Amygdala (tissue), 56 donors: ENCODE measurements at regions not wholly inside any gene's neighbourhood (a gene's known extent, or its start where the extent isn't known, plus 50 kb on each side); places are given as distances from the start of the nearest gene placed in this dataset.
A peak's percentile ranks its signal among the peaks of the same experiment; 100 is the strongest.

ENCODE experiments used
- DNase-seq, 56 donors: peaks; one replicate each; lab custom pipeline; 2025; lab: John Stamatoyannopoulos, UW

- DNase-seq: peak in 40 of 56 donors; percentile 14 to 79 (median 50)
These were observed 542.3 kb downstream of the QKI start for GRCh38 chr6:163956571-163957407.

DNA sequence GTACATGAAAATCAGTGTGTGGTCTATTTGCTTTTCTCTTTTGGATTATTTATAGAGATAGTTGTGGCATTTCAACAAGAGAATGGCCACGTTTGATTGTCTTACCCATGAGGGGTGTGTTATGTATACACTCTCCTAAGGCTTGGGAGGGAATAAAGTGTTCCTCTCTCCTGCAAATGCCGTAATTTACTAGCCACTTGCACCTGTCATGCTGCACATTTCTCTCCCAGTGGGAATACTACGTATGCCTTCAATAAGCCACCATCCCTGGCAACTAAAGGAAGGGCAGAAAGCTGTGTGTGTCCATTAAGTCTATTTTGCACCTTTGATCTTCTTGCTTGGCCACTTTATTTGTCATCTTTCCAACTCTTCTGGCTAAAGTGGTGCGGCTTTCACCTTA is 541.2 kb downstream of the QKI start:
- DNase-seq: no peak

GRCh38 chr6:163955096-163955495 is 540.6 kb downstream of the QKI start:
- no peak for DNase-seq

DNA sequence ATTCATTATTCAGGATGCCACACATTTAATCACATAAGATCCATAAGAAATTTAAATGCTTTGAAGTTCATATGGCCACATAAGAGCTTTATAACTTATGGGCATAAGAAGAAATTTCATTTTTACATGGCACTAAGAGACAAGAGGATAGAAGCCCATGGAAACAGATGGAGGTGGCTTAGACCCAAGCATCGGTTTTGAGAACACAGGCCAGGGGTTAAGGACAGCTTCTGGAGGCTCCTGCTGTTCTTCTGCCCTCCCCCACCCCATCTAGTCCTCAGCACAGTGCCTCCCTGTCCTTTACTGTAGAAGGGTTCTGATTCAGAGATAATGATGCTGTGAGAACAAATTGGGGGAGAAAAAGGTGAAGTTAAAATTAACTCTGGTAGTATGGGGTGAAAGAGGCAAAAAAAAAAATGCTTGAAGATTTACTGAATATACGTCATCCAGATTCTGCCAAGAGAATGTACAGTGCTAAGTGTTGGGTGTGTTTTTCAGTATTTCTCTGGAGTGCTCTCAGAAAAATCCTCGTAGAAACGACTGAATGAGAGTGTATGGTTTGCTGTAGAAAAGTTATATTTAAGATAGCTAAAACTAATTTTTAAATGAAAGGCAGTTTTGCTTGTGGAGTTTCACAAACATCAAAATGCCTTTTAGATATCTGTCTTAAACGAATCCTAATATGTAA is 539.7 kb downstream of the QKI start:
- no peak for DNase-seq

DNA sequence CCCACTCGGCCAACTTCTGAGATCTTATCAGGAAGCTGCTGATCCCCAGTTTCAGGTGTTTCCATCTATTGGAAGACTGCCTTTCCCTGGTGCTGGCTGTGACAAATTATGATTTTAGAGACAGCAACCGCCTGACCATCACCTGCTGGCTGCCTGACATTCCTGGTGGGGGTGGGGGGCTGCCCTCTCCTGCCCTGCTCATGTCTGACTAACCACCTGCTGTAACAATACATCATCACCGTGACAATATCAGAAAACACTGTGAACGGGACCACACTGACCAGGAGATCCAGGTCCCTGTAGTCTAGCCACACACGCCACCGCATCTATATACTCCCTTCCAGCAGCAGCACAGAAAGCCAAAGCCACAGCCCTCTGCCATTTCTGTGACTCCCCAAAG is 537.5 kb downstream of the QKI start:
- DNase-seq: no peak

GRCh38 chr6:163951326-163951725 is 536.8 kb downstream of the QKI start:
- DNase-seq: no peak

DNA sequence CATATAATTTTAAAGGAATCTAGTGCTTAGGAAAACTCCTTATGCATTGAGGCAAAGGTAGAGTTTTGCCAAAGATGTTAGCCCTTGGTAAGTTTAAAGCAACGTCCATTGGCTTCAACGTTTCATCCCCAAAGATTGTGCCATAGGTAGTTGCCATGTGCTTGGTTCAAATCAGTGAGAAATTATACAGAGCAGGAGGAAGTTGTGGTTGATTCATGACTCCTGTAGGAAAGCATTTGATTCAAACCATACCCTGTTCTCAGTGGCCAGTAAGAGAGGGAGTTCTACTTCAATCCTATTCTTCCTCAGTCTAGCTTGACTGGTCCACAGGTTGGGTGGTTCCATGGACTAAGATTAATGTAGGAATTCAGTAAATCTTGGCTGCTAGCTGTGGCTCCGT is 535.6 kb downstream of the QKI start:
- no peak for DNase-seq

GRCh38 chr6:163949431-163949830 is 534.9 kb downstream of the QKI start:
- DNase-seq: no peak

DNA sequence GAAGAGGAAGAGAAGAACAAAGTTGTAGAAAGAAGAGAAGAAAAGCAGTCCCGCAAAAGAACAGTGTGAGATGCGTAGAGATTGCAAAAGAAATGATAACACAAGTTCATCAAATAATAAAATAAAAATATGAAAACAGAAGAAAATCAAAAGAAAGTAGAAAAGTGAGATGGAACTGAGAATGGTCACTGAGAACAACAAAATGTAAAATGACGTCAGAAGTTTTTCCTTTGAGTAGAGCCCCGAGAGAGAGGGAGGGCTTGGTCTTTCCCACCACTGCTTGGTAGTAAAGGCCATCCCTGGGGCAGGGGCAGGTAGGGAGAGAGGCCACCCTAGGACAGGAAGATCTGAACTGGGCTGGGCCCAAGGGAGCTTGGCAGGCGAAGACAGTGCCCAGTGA is 533.7 kb downstream of the QKI start:
- no peak for DNase-seq

DNA sequence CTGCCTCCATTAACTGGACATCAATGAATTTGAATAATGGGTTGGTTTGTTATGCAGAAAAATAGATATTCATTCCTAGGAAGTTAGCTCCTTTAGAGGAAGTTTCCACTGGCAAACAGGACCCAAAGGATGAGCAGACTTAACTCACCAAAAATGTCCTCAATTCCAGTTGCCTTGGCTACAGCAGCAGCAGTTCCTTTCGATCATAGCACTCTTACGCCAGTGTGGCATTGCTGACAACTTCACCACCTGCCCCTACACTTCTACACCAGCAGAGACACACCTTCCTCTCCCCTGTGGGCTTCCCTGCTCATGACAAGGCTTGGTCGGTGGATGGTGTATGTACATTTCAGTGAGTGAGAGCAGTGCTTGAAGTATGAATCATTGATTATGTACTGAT is 532.8 kb downstream of the QKI start:
- no peak for DNase-seq

- DNase-seq: peak in 10 of 56 donors; percentile 12 to 48 (median 22)
These were observed 531.9 kb downstream of the QKI start for GRCh38 chr6:163946437-163946836.

DNA sequence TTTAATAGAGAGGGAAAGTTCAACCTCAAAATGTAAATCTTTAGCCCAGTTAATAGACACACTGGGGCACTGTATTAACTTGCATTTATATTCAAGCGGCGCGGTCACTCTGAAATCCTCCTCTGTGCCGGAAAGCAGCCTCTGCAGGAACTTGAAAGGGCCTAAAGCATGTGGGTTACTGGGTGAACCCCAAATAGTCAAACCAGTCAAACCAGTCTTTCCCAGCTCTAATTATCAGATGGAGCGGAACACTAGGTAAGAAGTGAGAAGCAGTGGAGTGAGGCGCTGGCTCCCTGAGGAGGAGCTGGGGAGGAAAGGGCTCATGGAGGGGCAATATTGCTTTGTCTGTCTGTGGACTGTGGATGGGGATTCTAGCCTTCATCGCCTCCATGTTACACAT is 531.3 kb downstream of the QKI start:
- DNase-seq: peak in 28 of 56 donors; percentile 6 to 65 (median 32)

DNA sequence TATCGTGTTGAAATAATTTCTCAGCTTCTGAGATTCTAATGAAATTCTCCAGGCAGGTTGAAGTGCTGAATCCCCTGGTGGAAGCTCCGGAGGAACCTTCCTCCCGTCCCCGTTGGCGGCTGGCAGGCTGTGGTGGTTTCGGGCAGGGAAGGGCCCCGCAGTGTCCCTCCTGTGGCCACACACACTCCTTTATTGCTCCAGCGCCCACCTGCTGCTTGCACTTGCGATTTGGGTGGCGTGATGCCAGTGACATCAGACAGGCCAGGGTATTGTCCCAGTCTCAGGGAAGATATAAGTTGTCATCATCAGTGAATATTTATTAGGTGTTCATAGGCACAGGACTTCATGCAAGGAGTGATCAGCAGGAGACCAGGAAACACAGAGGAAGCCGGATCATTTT is 530.4 kb downstream of the QKI start:
- DNase-seq: peak in 7 of 56 donors; percentile 8 to 53 (median 20)

DNA sequence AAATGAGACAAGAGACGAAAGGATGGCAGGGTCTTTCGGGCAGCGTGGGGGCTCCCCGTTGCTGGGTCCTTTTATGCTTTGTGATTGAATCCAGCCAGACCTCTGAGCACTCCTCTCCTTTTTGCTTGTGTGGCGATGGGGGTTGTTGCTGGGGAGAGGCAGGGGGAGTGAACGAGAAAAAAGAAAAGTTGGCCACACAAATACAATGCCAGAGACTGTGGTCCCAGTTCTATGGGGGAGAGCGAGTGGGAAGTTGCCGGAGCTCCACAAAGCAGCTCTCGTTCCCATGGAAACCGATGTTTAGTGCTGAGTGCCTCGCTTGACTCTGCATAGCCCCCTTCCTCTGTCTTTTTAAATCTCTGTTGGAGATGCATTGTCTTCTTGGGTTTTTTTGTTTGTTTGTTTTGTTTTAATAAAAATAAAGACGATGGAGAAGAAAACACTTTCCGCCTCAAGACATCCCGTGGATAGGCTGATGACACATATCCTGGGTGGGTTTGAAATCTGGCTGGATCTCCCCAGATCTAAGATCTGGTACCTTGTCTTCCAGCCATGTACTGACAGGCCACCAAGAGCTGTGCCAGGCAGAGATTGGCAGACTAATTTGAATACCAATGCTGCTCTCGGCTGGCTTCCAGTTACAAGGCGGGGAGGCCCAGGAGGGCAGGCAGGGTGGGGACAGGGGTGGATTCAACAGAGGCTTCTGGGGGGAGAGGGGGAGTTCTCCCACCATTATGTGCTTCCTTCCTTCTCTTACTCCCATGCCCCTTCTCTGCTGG is 529.3 kb downstream of the QKI start:
- peak in 53 of 56 donors; percentile 15 to 89 (median 69) for DNase-seq

- no peak for DNase-seq
These were observed 528.3 kb downstream of the QKI start for GRCh38 chr6:163942790-163943189.

GRCh38 chr6:163941624-163941976 is 527.1 kb downstream of the QKI start:
- DNase-seq: peak in 1 of 56 donors; percentile 30

- DNase-seq: no peak
These were observed 526.4 kb downstream of the QKI start for GRCh38 chr6:163940705-163941623.

- no peak for DNase-seq
These were observed 522.6 kb downstream of the QKI start for GRCh38 chr6:163937071-163937470.

- DNase-seq: no peak
These were observed 520.7 kb downstream of the QKI start for GRCh38 chr6:163935158-163935762.

GRCh38 chr6:163930012-163930411 is 515.5 kb downstream of the QKI start:
- no peak for DNase-seq
